SK-N-SH treated with all-trans-retinoic acid at 6 μM for 48 hours (cell line): ENCODE measurements at regions not wholly inside any gene's neighbourhood (a gene's known extent, or its start where the extent isn't known, plus 50 kb on each side); places are given as distances from the start of the nearest gene placed in this dataset.
A peak's percentile ranks its signal among the peaks of the same experiment; 100 is the strongest.

ENCODE experiments used
- ATAC-seq: fragments of 200-7000 bp; cut with Tn5 transposase; 3 replicates; pipeline ENCODE4 v1.9.1; 2020; ENCODE audit warnings: mild to moderate bottlenecking, moderate library complexity
- ARNTL ChIP-seq: fragments of 450-650 bp; formaldehyde crosslinking; IDR thresholded peaks from 2 replicates; pipeline ENCODE4 v1.5.0; 2020; ENCODE audit warnings: low read depth, mild to moderate bottlenecking, moderate library complexity, borderline replicate concordance
- CREB5 ChIP-seq: fragments of 250-450 bp; sonication (Bioruptor Pico); IDR thresholded peaks from 2 replicates; pipeline ENCODE4 v1.5.1; 2020; ENCODE audit warnings: low read depth, mild to moderate bottlenecking, moderate library complexity
- CSDC2 ChIP-seq: fragments of 250-450 bp; sonication (Bioruptor Pico); IDR thresholded peaks from 2 replicates; pipeline ENCODE4 v1.5.0; 2020; ENCODE audit warnings: mild to moderate bottlenecking, moderate library complexity
- CSRNP3 ChIP-seq: fragments of 250-450 bp; sonication (Bioruptor Pico); IDR thresholded peaks from 2 replicates; pipeline ENCODE4 v1.5.1; 2021; ENCODE audit warnings: mild to moderate bottlenecking, moderate library complexity
- ESRRG ChIP-seq: fragments of 250-450 bp; sonication (Bioruptor Pico); IDR thresholded peaks from 2 replicates; pipeline ENCODE4 v1.6.1; 2021; ENCODE audit warnings: mild to moderate bottlenecking
- ISL1 ChIP-seq: fragments of 250-450 bp; sonication (Bioruptor Pico); IDR thresholded peaks from 2 replicates; pipeline ENCODE4 v2.1.2; 2022; ENCODE audit warnings: mild to moderate bottlenecking, moderate library complexity
- OSR1 ChIP-seq: fragments of 250-450 bp; sonication (Bioruptor Pico); IDR thresholded peaks from 2 replicates; pipeline ENCODE4 v1.8.0; 2022; ENCODE audit warnings: moderate library complexity, mild to moderate bottlenecking, inconsistent platforms
- PATZ1 ChIP-seq: fragments of 250-450 bp; sonication (Bioruptor Pico); IDR thresholded peaks from 2 replicates; pipeline ENCODE4 v1.8.0; 2020; ENCODE audit warnings: mild to moderate bottlenecking, moderate library complexity, borderline replicate concordance
- POU6F1 ChIP-seq: fragments of 250-450 bp; sonication (Bioruptor Pico); IDR thresholded peaks from 2 replicates; pipeline ENCODE4 v1.8.0; 2021; ENCODE audit warnings: low read depth, mild to moderate bottlenecking, moderate library complexity, borderline replicate concordance
- PPARA ChIP-seq: fragments of 250-450 bp; sonication (Bioruptor Pico); IDR thresholded peaks from 2 replicates; pipeline ENCODE4 v1.5.0; 2020; ENCODE audit warnings: mild to moderate bottlenecking, borderline replicate concordance
- RARB ChIP-seq: fragments of 250-450 bp; sonication (Bioruptor Pico); IDR thresholded peaks from 2 replicates; pipeline ENCODE4 v1.8.0; 2021; ENCODE audit warnings: mild to moderate bottlenecking, moderate library complexity
- TOX ChIP-seq: fragments of 250-450 bp; sonication (Bioruptor Pico); IDR thresholded peaks from 2 replicates; pipeline ENCODE4 v1.8.0; 2021; ENCODE audit warnings: mild to moderate bottlenecking, moderate library complexity, borderline replicate concordance
- TSHZ2 ChIP-seq: fragments of 250-450 bp; sonication (Bioruptor Pico); IDR thresholded peaks from 2 replicates; pipeline ENCODE4 v1.5.0; 2020; ENCODE audit warnings: mild to moderate bottlenecking, moderate library complexity
- ZC3H10 ChIP-seq: fragments of 250-450 bp; sonication (Bioruptor Pico); IDR thresholded peaks from 2 replicates; pipeline ENCODE4 v1.5.1; 2021; ENCODE audit warnings: mild to moderate bottlenecking, moderate library complexity
- ZFP3 ChIP-seq: fragments of 250-450 bp; sonication (Bioruptor Pico); IDR thresholded peaks from 2 replicates; pipeline ENCODE4 v1.5.0; 2020; ENCODE audit warnings: mild to moderate bottlenecking, moderate library complexity
- ZNF565 ChIP-seq: fragments of 450-650 bp; formaldehyde crosslinking; conservative IDR thresholded peaks from 2 replicates; pipeline ENCODE4 v1.5.0; 2020; ENCODE audit warnings: low read depth, mild to moderate bottlenecking, moderate library complexity
- ZNF8 ChIP-seq: fragments of 450-650 bp; formaldehyde crosslinking; IDR thresholded peaks from 2 replicates; pipeline ENCODE4 v1.5.0; 2020; ENCODE audit warnings: mild to moderate bottlenecking, moderate library complexity

GRCh38 chr5:56523790-56524575 lies 290.9 kb upstream of the ANKRD55 start:
- peak; percentile 59; the same call in 2 of the 3 replicates for ATAC-seq
- TF ChIP-seq ZFP3 (no peak), RARB (CRISPR knock-in tag) (no peak), PPARA (CRISPR knock-in tag) (no peak), ZC3H10 (CRISPR knock-in tag) (no peak), ZNF565 (no peak), PATZ1 (CRISPR knock-in tag) (no peak), TOX (CRISPR knock-in tag) (no peak), OSR1 (no peak), TSHZ2 (CRISPR knock-in tag) (no peak), ESRRG (CRISPR knock-in tag) (no peak), POU6F1 (no peak), ARNTL (CRISPR knock-in tag) (no peak), CREB5 (CRISPR knock-in tag) (no peak), ZNF8 (CRISPR knock-in tag) (no peak)

GRCh38 chr5:56522960-56523359 lies 289.8 kb upstream of the ANKRD55 start:
- no peak for TF ChIP-seq ISL1 (CRISPR knock-in tag)
- no peak for TF ChIP-seq CSRNP3
- TF ChIP-seq, all 23 proteins: peak for 0
- ATAC-seq = no peak

GRCh38 chr5:56522169-56522568 lies 289.0 kb upstream of the ANKRD55 start:
- TF ChIP-seq ESRRG (CRISPR knock-in tag) = no peak
- no peak for TF ChIP-seq CREB5 (CRISPR knock-in tag)
- no peak for TF ChIP-seq RARB (CRISPR knock-in tag)
- TF ChIP-seq ARNTL (CRISPR knock-in tag) = no peak
- TF ChIP-seq CSDC2 (CRISPR knock-in tag) = no peak
- TF ChIP-seq ZNF8 (CRISPR knock-in tag) = no peak
- no peak for TF ChIP-seq ZNF565
- TF ChIP-seq TOX (CRISPR knock-in tag) = no peak
- TF ChIP-seq PATZ1 (CRISPR knock-in tag) = no peak
- TF ChIP-seq POU6F1 = no peak
- TF ChIP-seq PPARA (CRISPR knock-in tag) = no peak
- no peak for TF ChIP-seq ZC3H10 (CRISPR knock-in tag)
- TF ChIP-seq, all 23 proteins: peak for 0
- ATAC-seq = no peak
